Tibial nerve (tissue), 4 donors: ENCODE measurements at regions not wholly inside any gene's neighbourhood (a gene's known extent, or its start where the extent isn't known, plus 50 kb on each side); places are given as distances from the start of the nearest gene placed in this dataset.

Experiments used
- EP300 ChIP-seq, 2 donors: sonication (generic); formaldehyde crosslinking; IDR thresholded peaks; one replicate each; pipeline ENCODE4 v1.6.1; 2017; ENCODE audit warnings: antibody characterized with exemption in 2 of 2, mild to moderate bottlenecking in 1 of 2
- POLR2A ChIP-seq, 2 donors: fragments of 450-650 bp; IDR thresholded peaks; one replicate each; pipeline ENCODE4 v1.6.1; 2017; ENCODE audit warnings: antibody characterized with exemption in 2 of 2, mild to moderate bottlenecking in 2 of 2, moderate library complexity in 2 of 2
- TF ChIP-seq, protein P1 (sequence below), 5 experiments: fragments of 200-600 bp in 3 of 5; fragments of 450-650 bp in 2 of 5; sonication (generic) in 3 of 5; IDR thresholded peaks; one replicate each; pipeline ENCODE4 v1.5.1; 2016 to 2019; ENCODE audit warnings: antibody characterized with exemption in 5 of 5, mild to moderate bottlenecking in 3 of 5, moderate library complexity in 2 of 5

DNA sequence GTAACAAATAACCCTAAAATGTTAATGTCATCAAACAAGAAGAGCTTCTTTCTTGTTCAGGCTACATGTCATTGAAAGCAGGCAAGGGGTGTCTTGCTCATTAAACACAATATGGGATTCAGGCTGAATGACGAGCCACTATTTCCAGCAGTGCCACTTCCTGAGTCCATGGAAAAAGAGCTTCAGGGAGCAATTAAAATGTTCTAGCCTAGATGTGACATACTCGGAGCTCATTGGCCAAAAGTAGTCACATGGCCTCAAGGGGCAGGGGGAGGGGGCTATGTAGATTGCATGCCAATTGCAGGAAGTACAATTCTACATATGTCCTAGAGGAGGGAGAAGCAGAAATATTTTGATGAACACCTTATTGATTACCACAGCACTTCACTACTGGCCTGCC is 685.3 kb upstream of the ADGRL2 start:
- TF ChIP-seq, protein P1, sequence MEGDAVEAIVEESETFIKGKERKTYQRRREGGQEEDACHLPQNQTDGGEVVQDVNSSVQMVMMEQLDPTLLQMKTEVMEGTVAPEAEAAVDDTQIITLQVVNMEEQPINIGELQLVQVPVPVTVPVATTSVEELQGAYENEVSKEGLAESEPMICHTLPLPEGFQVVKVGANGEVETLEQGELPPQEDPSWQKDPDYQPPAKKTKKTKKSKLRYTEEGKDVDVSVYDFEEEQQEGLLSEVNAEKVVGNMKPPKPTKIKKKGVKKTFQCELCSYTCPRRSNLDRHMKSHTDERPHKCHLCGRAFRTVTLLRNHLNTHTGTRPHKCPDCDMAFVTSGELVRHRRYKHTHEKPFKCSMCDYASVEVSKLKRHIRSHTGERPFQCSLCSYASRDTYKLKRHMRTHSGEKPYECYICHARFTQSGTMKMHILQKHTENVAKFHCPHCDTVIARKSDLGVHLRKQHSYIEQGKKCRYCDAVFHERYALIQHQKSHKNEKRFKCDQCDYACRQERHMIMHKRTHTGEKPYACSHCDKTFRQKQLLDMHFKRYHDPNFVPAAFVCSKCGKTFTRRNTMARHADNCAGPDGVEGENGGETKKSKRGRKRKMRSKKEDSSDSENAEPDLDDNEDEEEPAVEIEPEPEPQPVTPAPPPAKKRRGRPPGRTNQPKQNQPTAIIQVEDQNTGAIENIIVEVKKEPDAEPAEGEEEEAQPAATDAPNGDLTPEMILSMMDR (IDR thresholded peaks at IDR 0.05), result no peak
- TF ChIP-seq POLR2A (IDR thresholded peaks at IDR 0.05), result no peak
- no peak for TF ChIP-seq EP300 (IDR thresholded peaks at IDR 0.05)
